Activated CD4-positive, alpha-beta T cell treated with anti-CD3 and anti-CD28 coated beads, Interleukin-2, amount 50 U/mL, for 48 hours (primary cell): ENCODE measurements at regions not wholly inside any gene's neighbourhood (a gene's known extent, or its start where the extent isn't known, plus 50 kb on each side); places are given as distances from the start of the nearest gene placed in this dataset.

ENCODE experiments used
- DNase-seq, 2 experiments: peaks; one replicate each; pipeline ENCODE4 v3.0.0-alpha.2; 2020

DNA sequence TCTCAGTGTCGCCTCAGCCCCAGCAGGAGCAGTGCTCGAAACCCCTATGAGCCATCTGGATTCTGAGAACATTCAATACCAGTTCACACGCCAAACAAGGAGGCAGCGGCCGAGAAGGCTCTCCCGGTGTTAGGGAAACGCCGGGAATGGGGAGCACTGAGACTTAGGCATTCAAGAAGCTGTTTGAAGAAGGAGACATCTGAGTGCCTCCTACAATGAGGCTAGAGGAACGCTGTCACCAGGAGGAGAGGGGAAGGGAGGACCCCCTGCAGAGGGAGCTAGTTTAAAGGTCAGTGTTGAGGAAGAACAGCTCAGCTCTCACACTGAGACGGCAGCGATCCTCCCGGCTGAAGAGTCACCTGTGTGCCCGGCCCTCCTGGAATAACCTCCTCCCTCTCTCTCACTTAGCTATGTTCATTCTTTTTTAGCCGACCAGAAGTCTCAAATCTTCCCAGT, 69.9 kb downstream of the SERPINA3 start:
- DNase-seq, result no peak

DNA sequence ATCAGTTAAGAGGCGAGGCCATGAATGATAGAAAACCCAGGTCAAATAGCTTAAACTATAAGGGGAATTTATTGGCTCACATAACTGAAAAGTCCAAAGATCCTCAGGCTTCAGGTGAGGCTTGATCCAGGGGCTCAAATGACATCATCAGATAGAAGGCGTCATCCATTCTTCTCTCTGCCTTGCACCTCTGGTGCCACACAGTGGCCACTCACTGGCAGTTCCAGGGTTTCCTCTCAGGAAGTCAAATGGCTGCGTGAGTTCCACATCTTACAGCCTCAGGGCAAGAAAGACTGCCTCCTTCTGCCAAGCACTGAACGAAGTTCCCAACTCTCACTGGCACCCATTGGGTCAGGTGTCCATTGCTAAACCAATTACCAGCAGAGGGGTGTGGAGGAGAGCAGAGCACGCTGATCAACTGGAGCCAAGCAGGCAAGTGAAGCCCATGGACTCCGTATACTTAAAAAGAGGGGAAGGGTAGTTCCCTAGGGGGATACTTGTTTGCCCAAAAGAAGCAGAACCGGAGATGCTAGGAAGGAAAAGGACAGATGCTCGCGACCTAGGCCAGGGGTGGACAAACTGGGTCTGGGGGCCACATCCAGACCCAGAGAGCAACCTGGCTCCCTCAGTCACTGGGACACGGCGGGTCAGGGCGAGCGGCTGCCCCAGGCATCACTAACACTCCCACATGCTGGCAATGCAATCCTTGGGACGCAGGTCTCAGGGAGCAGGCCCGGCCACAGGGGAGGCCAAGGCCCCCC, 69.3 kb downstream of the SERPINA3 start:
- DNase-seq, result no peak

DNA sequence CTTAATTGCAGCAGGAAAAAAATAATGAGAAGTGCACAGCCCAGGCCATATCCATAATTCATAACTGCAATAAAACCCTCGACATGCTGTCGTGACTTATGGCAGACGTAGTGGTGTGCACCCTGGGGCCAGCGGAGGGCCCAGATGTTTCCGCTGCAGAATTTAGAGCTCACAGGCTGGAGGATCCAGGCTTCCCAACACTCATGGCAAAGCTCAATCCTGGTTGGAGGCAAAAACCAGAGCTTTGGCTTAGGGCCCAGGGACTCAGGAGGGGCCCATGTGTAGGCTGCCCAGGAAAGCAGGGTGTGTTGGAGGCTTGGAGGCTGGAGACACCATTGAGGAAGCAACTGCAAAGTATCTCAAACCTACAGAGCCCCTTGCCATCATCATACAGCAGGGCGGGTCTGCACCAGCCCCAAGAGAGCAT, 68.7 kb downstream of the SERPINA3 start:
- no peak for DNase-seq

GRCh38 chr14:94679937-94680861, 68.0 kb downstream of the SERPINA3 start:
- no peak for DNase-seq

DNA sequence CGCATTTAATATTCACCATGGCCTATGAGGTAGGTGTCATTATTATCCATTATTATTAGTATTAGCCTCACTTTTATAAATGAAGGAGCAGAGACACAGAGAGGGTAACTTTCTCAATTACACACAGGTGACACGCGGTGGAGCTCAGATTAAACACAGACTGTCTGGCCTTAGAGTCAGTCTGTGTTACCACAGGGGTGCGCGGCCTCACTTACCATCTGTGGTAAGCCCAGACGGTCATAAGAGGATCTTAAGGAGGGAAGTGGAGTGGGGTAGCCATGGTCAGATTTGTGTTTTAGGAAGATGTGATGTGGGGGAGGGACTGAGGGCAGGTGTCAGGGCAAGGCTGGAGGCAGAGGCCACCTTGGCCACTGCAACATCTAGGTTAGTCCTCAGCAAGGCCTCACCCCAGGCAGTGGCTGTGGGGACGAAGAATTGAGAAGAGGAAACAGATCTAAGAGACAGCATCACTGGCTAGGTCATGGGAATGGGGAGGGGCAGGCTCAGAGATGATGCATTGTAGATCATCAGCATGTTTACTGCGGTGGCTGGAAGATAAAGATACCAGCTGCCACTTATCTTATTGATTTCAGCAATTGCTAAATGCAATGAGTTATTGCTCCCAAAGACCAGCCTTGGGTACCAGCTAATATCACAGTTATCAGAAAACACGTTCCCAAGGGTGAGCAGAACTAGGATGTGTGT, 67.1 kb downstream of the SERPINA3 start:
- no peak for DNase-seq

- DNase-seq, result no peak
Observed at GRCh38 chr14:94677747-94678146, 65.6 kb downstream of the SERPINA3 start.

- no peak for DNase-seq
Observed at GRCh38 chr14:94677213-94677612, 65.0 kb downstream of the SERPINA3 start.

- no peak for DNase-seq
Observed at GRCh38 chr14:94676495-94677185, 64.4 kb downstream of the SERPINA3 start.

GRCh38 chr14:94675036-94675435, 62.8 kb downstream of the SERPINA3 start:
- DNase-seq, result no peak

DNA sequence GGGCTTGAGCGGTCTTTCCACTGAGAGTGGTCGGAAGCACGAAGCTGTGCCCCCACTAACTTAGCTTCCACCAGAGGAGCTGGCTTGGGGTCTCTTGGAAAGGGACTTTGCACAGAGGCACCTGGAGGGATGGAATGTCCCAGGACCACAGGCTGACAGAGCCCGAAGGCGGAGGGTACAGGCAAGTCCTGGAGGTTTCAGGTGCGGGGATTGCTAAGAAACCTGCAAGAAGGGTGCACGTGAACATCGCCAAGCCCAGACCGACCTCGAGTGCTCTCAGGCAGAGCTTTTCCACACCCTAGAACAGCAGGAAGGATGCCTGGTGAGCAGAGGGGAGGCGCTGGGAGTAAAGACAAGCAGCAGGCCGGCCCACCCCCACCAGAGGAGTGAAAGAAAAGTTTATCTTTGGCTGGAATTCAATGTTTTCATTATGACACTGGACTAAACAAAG, 61.6 kb downstream of the SERPINA3 start:
- no peak for DNase-seq
